NCI-H1048 (cell line): ENCODE measurements at regions not wholly inside any gene's neighbourhood (a gene's known extent, or its start where the extent isn't known, plus 50 kb on each side); places are given as distances from the start of the nearest gene placed in this dataset.
"Not testable (repeated sequence)": the region's sequence is repeated elsewhere in the genome, so short reads cannot be mapped to it uniquely, and the experiment has no call there.

ENCODE experiments used
- DNase-seq: peaks from one replicate; lab custom pipeline; 2025; lab: John Stamatoyannopoulos, UW

- no peak for DNase-seq
Observed at GRCh38 chr12:17215759-17216570, 610.0 kb upstream of the LMO3 start.

GRCh38 chr12:17214929-17215328 is 609.0 kb upstream of the LMO3 start:
- no peak for DNase-seq

- no peak for DNase-seq
Observed at GRCh38 chr12:17206553-17206952, 600.6 kb upstream of the LMO3 start.

- no peak for DNase-seq
Observed at GRCh38 chr12:17204289-17205054, 598.5 kb upstream of the LMO3 start.

GRCh38 chr12:17203497-17203896 is 597.5 kb upstream of the LMO3 start:
- no peak for DNase-seq

GRCh38 chr12:17197971-17198370 is 592.0 kb upstream of the LMO3 start:
- no peak for DNase-seq

GRCh38 chr12:17192721-17193120 is 586.8 kb upstream of the LMO3 start:
- DNase-seq = no peak

- no peak for DNase-seq
Observed at GRCh38 chr12:17169726-17170471, 563.9 kb upstream of the LMO3 start.

GRCh38 chr12:17159506-17160300 is 553.7 kb upstream of the LMO3 start:
- DNase-seq = no peak

GRCh38 chr12:17158201-17158600 is 552.2 kb upstream of the LMO3 start:
- no peak for DNase-seq

GRCh38 chr12:17151917-17152316 is 546.0 kb upstream of the LMO3 start:
- no peak for DNase-seq

- no peak for DNase-seq
Observed at GRCh38 chr12:17148706-17149105, 542.7 kb upstream of the LMO3 start.

- no peak for DNase-seq
Observed at GRCh38 chr12:17142856-17143255, 536.9 kb upstream of the LMO3 start.

- DNase-seq = no peak
Observed at GRCh38 chr12:17139931-17140330, 534.0 kb upstream of the LMO3 start.

GRCh38 chr12:17137396-17137795 is 531.4 kb upstream of the LMO3 start:
- DNase-seq = no peak

GRCh38 chr12:17134315-17134714 is 528.4 kb upstream of the LMO3 start:
- DNase-seq = no peak

- DNase-seq = no peak
Observed at GRCh38 chr12:17132336-17132735, 526.4 kb upstream of the LMO3 start.

GRCh38 chr12:17116538-17116937 is 510.6 kb upstream of the LMO3 start:
- not testable (repeated sequence) for DNase-seq

- no peak for DNase-seq
Observed at GRCh38 chr12:17110316-17110715, 504.4 kb upstream of the LMO3 start.

- DNase-seq = no peak
Observed at GRCh38 chr12:17108877-17109541, 503.0 kb upstream of the LMO3 start.

GRCh38 chr12:17104801-17105200 is 498.8 kb upstream of the LMO3 start:
- DNase-seq = no peak
